ENCODE measurements at regions not wholly inside any gene's neighbourhood (a gene's known extent, or its start where the extent isn't known, plus 50 kb on each side); places are given as distances from the start of the nearest gene placed in this dataset.

- no peak for DNase-seq (ENCODE audit: low read depth in 2 of 2)
Measured at GRCh38 chr2:129698593-129698992, 280.9 kb upstream of the RAB6C start.

GRCh38 chr2:129699781-129700573, 279.5 kb upstream of the RAB6C start:
- DNase-seq (ENCODE audit: low read depth in 2 of 2) = no peak

- no peak for DNase-seq (ENCODE audit: low read depth in 2 of 2)
Measured at GRCh38 chr2:129702416-129703176, 276.9 kb upstream of the RAB6C start.

GRCh38 chr2:129705085-129705484, 274.4 kb upstream of the RAB6C start:
- no peak for DNase-seq (ENCODE audit: low read depth in 2 of 2)

- DNase-seq (ENCODE audit: low read depth in 2 of 2) = no peak
Measured at GRCh38 chr2:129707800-129708199, 271.7 kb upstream of the RAB6C start.

GRCh38 chr2:129708221-129708967, 271.1 kb upstream of the RAB6C start:
- DNase-seq (ENCODE audit: low read depth in 2 of 2) = no peak

GRCh38 chr2:129709001-129709955, 270.2 kb upstream of the RAB6C start:
- no peak for DNase-seq (ENCODE audit: low read depth in 2 of 2)

GRCh38 chr2:129709956-129710598, 269.4 kb upstream of the RAB6C start:
- no peak for DNase-seq (ENCODE audit: low read depth in 2 of 2)

GRCh38 chr2:129710670-129711495, 268.6 kb upstream of the RAB6C start:
- DNase-seq (ENCODE audit: low read depth in 2 of 2) = no peak

- DNase-seq (ENCODE audit: low read depth in 2 of 2) = no peak
Measured at GRCh38 chr2:129711816-129712675, 267.4 kb upstream of the RAB6C start.

GRCh38 chr2:129712676-129712985, 266.8 kb upstream of the RAB6C start:
- no peak for DNase-seq (ENCODE audit: low read depth in 2 of 2)

- no peak for DNase-seq (ENCODE audit: low read depth in 2 of 2)
Measured at GRCh38 chr2:129713337-129713736, 266.1 kb upstream of the RAB6C start.

- no peak for DNase-seq (ENCODE audit: low read depth in 2 of 2)
Measured at GRCh38 chr2:129716781-129717559, 262.5 kb upstream of the RAB6C start.

- no peak for DNase-seq (ENCODE audit: low read depth in 2 of 2)
Measured at GRCh38 chr2:129717560-129718130, 261.8 kb upstream of the RAB6C start.

- no peak for DNase-seq (ENCODE audit: low read depth in 2 of 2)
Measured at GRCh38 chr2:129719335-129719734, 260.1 kb upstream of the RAB6C start.

- DNase-seq (ENCODE audit: low read depth in 2 of 2) = no peak
Measured at GRCh38 chr2:129720360-129720759, 259.1 kb upstream of the RAB6C start.

- DNase-seq (ENCODE audit: low read depth in 2 of 2) = no peak
Measured at GRCh38 chr2:129720761-129721160, 258.7 kb upstream of the RAB6C start.

GRCh38 chr2:129721236-129721635, 258.2 kb upstream of the RAB6C start:
- DNase-seq (ENCODE audit: low read depth in 2 of 2) = no peak

Data from fibroblast of skin of left biceps (primary cell).